H1 (cell line): ENCODE measurements at regions not wholly inside any gene's neighbourhood (a gene's known extent, or its start where the extent isn't known, plus 50 kb on each side); places are given as distances from the start of the nearest gene placed in this dataset.

ENCODE experiments used
- CTCF ChIA-PET: fragments of 300-600 bp; sonication (Branson Sonifier 250); formaldehyde crosslinking; loops from one replicate; lab custom pipeline; 2021; ENCODE audit not compliant: partially characterized antibody; lab: Charles Lee
- POLR2A ChIA-PET: fragments of 300-600 bp; sonication (Branson Sonifier 250); formaldehyde crosslinking; loops from one replicate; lab custom pipeline; 2021; ENCODE audit warnings: inconsistent platforms; ENCODE audit not compliant: partially characterized antibody; lab: Charles Lee
- DNase-seq, 2 experiments: peaks; one replicate each; pipeline versions ENCODE4 v3.0.0 to v3.0.0-alpha.2; 2010 to 2022; ENCODE audit warnings: low spot score in 2 of 2, low read depth in 1 of 2, mixed read lengths in 1 of 2
- FAIRE-seq: peaks from 2 replicates; lab custom pipeline; 2011; peaks lifted over from hg19 to GRCh38; lab: Jason Lieb, UNC
- H2AFZ ChIP-seq: 2 replicates; pipeline ENCODE4 v1.8.1; 2012; ENCODE audit warnings: low read length, inconsistent platforms
- H2AK5ac ChIP-seq: 2 replicates; pipeline ENCODE4 v1.6.1; 2013; ENCODE audit warnings: low read depth, low read length
- H2BK120ac ChIP-seq: replicated peaks from 2 replicates; pipeline ENCODE3; 2013; ENCODE audit warnings: low read depth, low read length, inconsistent platforms
- H2BK12ac ChIP-seq: 2 replicates; pipeline ENCODE4 v1.6.1; 2013; ENCODE audit warnings: low read depth, low read length
- H2BK15ac ChIP-seq: 2 replicates; pipeline ENCODE4 v1.6.1; 2013; ENCODE audit warnings: low read length
- H2BK20ac ChIP-seq: 2 replicates; pipeline ENCODE4 v1.6.1; 2013; ENCODE audit warnings: low read length
- H2BK5ac ChIP-seq: 2 replicates; pipeline ENCODE4 v1.6.1; 2013; ENCODE audit warnings: low read depth, low read length
- H3K14ac ChIP-seq: 2 replicates; pipeline ENCODE4 v1.6.1; 2013; ENCODE audit warnings: inconsistent platforms; ENCODE audit not compliant: insufficient read length
- H3K18ac ChIP-seq: 2 replicates; pipeline ENCODE4 v1.6.1; 2013; ENCODE audit warnings: low read length; ENCODE audit errors: extremely low read depth
- H3K23ac ChIP-seq: 2 replicates; pipeline ENCODE4 v1.6.1; 2013; ENCODE audit warnings: inconsistent platforms; ENCODE audit not compliant: insufficient read length
- H3K23me2 ChIP-seq: 2 replicates; pipeline ENCODE4 v1.6.1; 2013; ENCODE audit warnings: low read depth, low read length
- H3K27ac ChIP-seq: 2 replicates; pipeline ENCODE4 v1.6.1; 2011; ENCODE audit warnings: low read depth, low read length, inconsistent platforms
- H3K27me3 ChIP-seq, 4 experiments: replicated peaks in 1 of 4; 1 replicate in 1 of 4; 2 replicates in 3 of 4; pipeline versions ENCODE4 v1.6.1 to v1.8.1; 2011 to 2013; ENCODE audit warnings: low read length in 3 of 4, mild to moderate bottlenecking in 3 of 4, inconsistent platforms in 2 of 4, mixed read lengths in 2 of 4, moderate library complexity in 1 of 4; ENCODE audit not compliant: control insufficient read depth in 3 of 4, insufficient read depth in 3 of 4; ENCODE audit errors: extremely low read depth in 1 of 4
- H3K36me3 ChIP-seq, 4 experiments: 2 replicates each; pipeline versions ENCODE4 v1.6.1 to v1.8.1; 2011 to 2013; ENCODE audit warnings: mild to moderate bottlenecking in 4 of 4, low read length in 3 of 4, moderate library complexity in 2 of 4, control low read depth in 1 of 4, inconsistent platforms in 1 of 4; ENCODE audit not compliant: insufficient read depth in 4 of 4, control insufficient read depth in 2 of 4
- H3K4ac ChIP-seq: replicated peaks from 2 replicates; pipeline ENCODE3; 2013; ENCODE audit warnings: low read length, low read depth, mixed read lengths, inconsistent platforms; ENCODE audit not compliant: insufficient read length
- H3K4me1 ChIP-seq, 4 experiments: replicated peaks in 1 of 4; 1 replicate in 1 of 4; 2 replicates in 3 of 4; pipeline versions ENCODE4 v1.6.1 to v1.8.1; 2011 to 2013; ENCODE audit warnings: low read length in 3 of 4, inconsistent platforms in 2 of 4, mixed read lengths in 1 of 4; ENCODE audit not compliant: insufficient read depth in 4 of 4, control insufficient read depth in 3 of 4
- H3K4me2 ChIP-seq, 2 experiments: 2 replicates each; pipeline versions ENCODE4 v1.6.1 to v1.8.1; 2011 to 2013; ENCODE audit warnings: low read depth in 2 of 2, low read length in 2 of 2, control low read depth in 1 of 2, inconsistent platforms in 1 of 2, mild to moderate bottlenecking in 1 of 2; ENCODE audit not compliant: insufficient read depth in 1 of 2
- H3K4me3 ChIP-seq, 4 experiments: fragments of 200-600, 300-600 bp in 1 of 4; sonication (generic), shearing (Covaris generic), sonication (Bioruptor Twin) in 1 of 4; 2 replicates each; pipeline versions ENCODE4 v1.5.1 to v1.8.1; 2011 to 2016; ENCODE audit warnings: low read length in 4 of 4, low read depth in 3 of 4, control low read depth in 2 of 4, inconsistent platforms in 2 of 4, mild to moderate bottlenecking in 2 of 4, mixed read lengths in 1 of 4, moderate library complexity in 1 of 4; ENCODE audit not compliant: insufficient read depth in 2 of 4; ENCODE audit errors: extremely low read depth in 1 of 4
- H3K56ac ChIP-seq: replicated peaks from 2 replicates; pipeline ENCODE3; 2013; ENCODE audit warnings: low read depth, mild to moderate bottlenecking, mixed read lengths, low read length, inconsistent platforms; ENCODE audit not compliant: insufficient read length
- H3K79me1 ChIP-seq: 2 replicates; pipeline ENCODE4 v1.6.1; 2013; ENCODE audit warnings: low read depth, low read length, control low read depth
- H3K79me2 ChIP-seq, 2 experiments: 2 replicates each; pipeline versions ENCODE4 v1.6.1 to v1.8.1; 2012 to 2013; ENCODE audit warnings: low read length in 2 of 2, mild to moderate bottlenecking in 2 of 2, inconsistent platforms in 1 of 2; ENCODE audit not compliant: insufficient read depth in 2 of 2, control insufficient read depth in 1 of 2
- H3K9ac ChIP-seq, 4 experiments: replicated peaks in 1 of 4; 1 replicate in 1 of 4; 2 replicates in 3 of 4; pipeline versions ENCODE4 v1.6.1 to v1.8.1; 2011 to 2013; ENCODE audit warnings: low read depth in 3 of 4, low read length in 3 of 4, control low read depth in 2 of 4, mild to moderate bottlenecking in 2 of 4, moderate library complexity in 2 of 4, inconsistent platforms in 1 of 4; ENCODE audit errors: extremely low read depth in 1 of 4
- H3K9me3 ChIP-seq, 2 experiments: 2 replicates each; pipeline versions ENCODE4 v1.6.1 to v1.8.1; 2012 to 2013; ENCODE audit warnings: mild to moderate bottlenecking in 2 of 2, moderate library complexity in 2 of 2, control low read depth in 1 of 2, inconsistent platforms in 1 of 2, low read depth in 1 of 2, low read length in 1 of 2, mixed read lengths in 1 of 2; ENCODE audit not compliant: insufficient read depth in 2 of 2
- H4K20me1 ChIP-seq, 2 experiments: replicated peaks in 1 of 2; 2 replicates each; pipeline versions ENCODE3 to v1.8.1; 2011 to 2013; ENCODE audit warnings: inconsistent platforms in 2 of 2, low read length in 2 of 2, mild to moderate bottlenecking in 1 of 2; ENCODE audit not compliant: insufficient read depth in 2 of 2, control insufficient read depth in 1 of 2
- H4K5ac ChIP-seq: 2 replicates; pipeline ENCODE4 v1.6.1; 2013; ENCODE audit warnings: low read length, low read depth, mixed read lengths, inconsistent platforms; ENCODE audit not compliant: insufficient read length
- H4K8ac ChIP-seq: 2 replicates; pipeline ENCODE4 v1.8.0; 2013; ENCODE audit warnings: mild to moderate bottlenecking, moderate library complexity, low read length, inconsistent platforms; ENCODE audit not compliant: insufficient read depth; ENCODE audit errors: extremely low read depth
- H4K91ac ChIP-seq: replicated peaks from 2 replicates; pipeline ENCODE3; 2013; ENCODE audit warnings: low read length, mixed read lengths, inconsistent platforms; ENCODE audit not compliant: insufficient read length
- ATF3 ChIP-seq: IDR thresholded peaks from 2 replicates; pipeline ENCODE4 v1.6.1; 2011; ENCODE audit warnings: low read depth, mild to moderate bottlenecking, low read length; ENCODE audit not compliant: insufficient read depth
- CREB1 ChIP-seq: IDR thresholded peaks from 2 replicates; pipeline ENCODE4 v1.6.1; 2012; ENCODE audit warnings: inconsistent platforms
- KDM5A ChIP-seq: fragments of 200-600 bp; IDR thresholded peaks from 2 replicates; pipeline ENCODE4 v1.7.1; 2012; ENCODE audit warnings: mild to moderate bottlenecking, low read length, inconsistent platforms, mixed read lengths
- NRF1 ChIP-seq: IDR thresholded peaks from 2 replicates; pipeline ENCODE4 v1.6.1; 2011; ENCODE audit warnings: mild to moderate bottlenecking, low read depth, low read length, improper control_type of control experiment
- RFX5 ChIP-seq: IDR thresholded peaks from 2 replicates; pipeline ENCODE4 v1.6.1; 2011; ENCODE audit warnings: low read depth, low read length, improper control_type of control experiment, borderline replicate concordance
- WGBS, 2 experiments: shearing (Covaris generic) in 1 of 2; methylation state at CpG; one replicate each; pipeline versions ENCODE4 v1.1.6 to v1.1.7; 2013 to 2015; ENCODE audit warnings: low lambda C conversion rate in 2 of 2, mixed read lengths in 2 of 2, inconsistent platforms in 1 of 2, low coverage in 1 of 2, missing lambda C conversion rate in 1 of 2; ENCODE audit not compliant: insufficient replicate concordance in 2 of 2, insufficient coverage in 1 of 2, insufficient read length in 1 of 2; ENCODE audit errors: extremely low coverage in 1 of 2, missing lambda C conversion rate in 1 of 2; 5-methylcytosine and 5-hydroxymethylcytosine counted together

GRCh38 chr10:131024259-131025131 lies 287.0 kb downstream of the TCERG1L start:
- ChIA-PET POLR2A (no interaction called here), CTCF (interaction anchor here (1.5 kb wide), 1 partner anchor 317 kb away, joined by 5 read pairs; no protein-coding TSS in a partner anchor)
- Histone ChIP-seq H4K20me1 (no peaks in the 10 kb centered on the region), H3K79me1 (no peaks in the 10 kb centered on the region), H3K9ac (no peak overlapping the region), H2BK120ac (no peak overlapping the region), H3K56ac (no peak overlapping the region), H4K91ac (no peak overlapping the region), H3K4me2 (no peak overlapping the region), H3K4ac (no peak overlapping the region), H4K8ac (no peak overlapping the region), H3K4me1 (peaks cover 0 to 2% (median 0%) of the 10 kb centered on the region in 4 experiments; a peak in 1 of 7 replicates), H3K4me3 (no peak overlapping the region), H3K14ac (no peak overlapping the region), H3K23ac (no peak overlapping the region), H2BK20ac (no peak overlapping the region), H2AK5ac (no peak overlapping the region), H2BK15ac (no peak overlapping the region), H2BK5ac (no peak overlapping the region), H3K36me3 (no peaks in the 10 kb centered on the region), H3K27ac (no peak overlapping the region), H3K79me2 (no peaks in the 10 kb centered on the region), H2AFZ (no peak overlapping the region), H3K27me3 (no peaks in the 10 kb centered on the region), H3K23me2 (no peaks in the 10 kb centered on the region), H4K5ac (no peak overlapping the region), H2BK12ac (0 out of 2 replicates have a peak overlapping the region, but pooled peaks have one; percentile 28), H3K18ac (no peak overlapping the region), H3K9me3 (no peaks in the 10 kb centered on the region)
- TF ChIP-seq ATF3, result no peak
- no peak for TF ChIP-seq CREB1
- no peak for TF ChIP-seq RFX5
- TF ChIP-seq NRF1, result no peak
- no peak for TF ChIP-seq KDM5A
- 87% methylated on average over 17 of the region's 17 CpGs; no CpG with 5 or more reads in 1 of the 2 experiments for WGBS, 2 experiments
- no peak for FAIRE-seq
- DNase-seq, result no peak
